Activated CD4-positive, alpha-beta T cell treated with anti-CD3 and anti-CD28 coated beads for 36 hours (primary cell): ENCODE measurements at regions not wholly inside any gene's neighbourhood (a gene's known extent, or its start where the extent isn't known, plus 50 kb on each side); places are given as distances from the start of the nearest gene placed in this dataset.
A peak's percentile ranks its signal among the peaks of the same experiment; 100 is the strongest.

Source experiments
- ATAC-seq: fragments of 200-7000 bp; cut with Tn5 transposase; one replicate; pipeline ENCODE4 v1.10.0; 2021; ENCODE audit warnings: mild to moderate bottlenecking, moderate library complexity
- CTCF ChIA-PET: fragments of 350-600 bp; sonication (Branson Sonifier 250); formaldehyde crosslinking; loops from one replicate; lab custom pipeline; 2021; ENCODE audit warnings: antibody characterized with exemption; lab: Charles Lee
- POLR2A ChIA-PET: fragments of 350-600 bp; sonication (Branson Sonifier 250); formaldehyde crosslinking; loops from one replicate; lab custom pipeline; 2021; ENCODE audit warnings: antibody characterized with exemption, inconsistent platforms; lab: Charles Lee
- DNase-seq: peaks from one replicate; pipeline ENCODE4 v3.0.0-alpha.2; 2020
- H3K27ac Mint-ChIP-seq: one replicate; pipeline ENCODE4 v1.8.0; 2021; ENCODE audit warnings: mixed read lengths
- H3K27me3 Mint-ChIP-seq: one replicate; pipeline ENCODE4 v1.8.0; 2021; ENCODE audit warnings: mixed read lengths
- H3K36me3 Mint-ChIP-seq: one replicate; pipeline ENCODE4 v1.8.0; 2021; ENCODE audit warnings: low read depth, mixed read lengths
- H3K4me1 Mint-ChIP-seq: one replicate; pipeline ENCODE4 v1.8.0; 2021; ENCODE audit warnings: mixed read lengths
- H3K4me3 Mint-ChIP-seq: one replicate; pipeline ENCODE4 v1.8.0; 2021; ENCODE audit warnings: mild to moderate bottlenecking, moderate library complexity, mixed read lengths
- H3K9me3 Mint-ChIP-seq: one replicate; pipeline ENCODE4 v1.8.0; 2021; ENCODE audit warnings: low read depth, mixed read lengths
- intact Hi-C, 2 experiments: fragments of 100-400 bp; cut with DNase I in 1 of 2; cut with micrococcal nuclease in 1 of 2; formaldehyde crosslinking; loops; one replicate each; pipeline versions ENCODE4 v1.14.2 to v1.15.1; 2022 to 2024; cut with DNase I, micrococcal nuclease

DNA sequence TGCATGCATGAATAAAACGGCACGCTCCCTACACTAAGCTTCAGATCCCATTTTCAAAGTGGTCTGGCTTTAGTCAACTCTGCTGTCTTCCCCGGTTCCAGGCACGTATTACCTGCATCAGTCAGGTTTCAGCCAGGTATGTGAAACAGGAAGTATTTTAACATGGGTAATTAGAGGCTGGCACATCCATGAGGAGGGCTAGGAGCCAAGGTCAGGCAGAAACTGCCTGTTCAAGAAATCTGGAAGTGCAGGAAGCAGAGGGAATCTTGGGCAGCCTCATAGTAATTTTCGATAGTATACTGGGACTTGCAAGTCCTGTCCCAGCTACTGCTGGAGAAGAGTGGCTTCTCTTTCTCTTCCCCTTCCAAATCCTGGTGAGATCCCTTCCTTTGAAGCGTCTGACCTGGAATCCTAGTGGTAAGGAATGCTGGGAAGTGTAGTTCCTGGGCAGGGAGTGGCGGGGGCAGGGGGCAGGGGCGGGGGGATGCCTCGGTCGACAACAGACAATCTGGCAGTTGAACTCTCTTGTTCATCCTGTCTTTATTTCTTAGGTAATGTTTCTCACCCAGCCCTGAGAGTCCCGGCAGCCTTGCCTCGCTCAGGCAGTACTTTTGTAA lies 403.1 kb downstream of the TLE4 start:
- H3K36me3 Mint-ChIP-seq = no peaks in the 10 kb centered on the region
- DNase-seq = no peak
- H3K9me3 Mint-ChIP-seq = no peaks in the 10 kb centered on the region
- ChIA-PET POLR2A (no interaction called here), CTCF (no interaction called here)
- peaks cover 2% of the 10 kb centered on the region for H3K4me1 Mint-ChIP-seq
- H3K4me3 Mint-ChIP-seq = no peak overlapping the region
- intact Hi-C loops = no loop called here
- H3K27me3 Mint-ChIP-seq = peaks cover 9% of the 10 kb centered on the region
- no peak for ATAC-seq
- H3K27ac Mint-ChIP-seq = no peak overlapping the region

DNA sequence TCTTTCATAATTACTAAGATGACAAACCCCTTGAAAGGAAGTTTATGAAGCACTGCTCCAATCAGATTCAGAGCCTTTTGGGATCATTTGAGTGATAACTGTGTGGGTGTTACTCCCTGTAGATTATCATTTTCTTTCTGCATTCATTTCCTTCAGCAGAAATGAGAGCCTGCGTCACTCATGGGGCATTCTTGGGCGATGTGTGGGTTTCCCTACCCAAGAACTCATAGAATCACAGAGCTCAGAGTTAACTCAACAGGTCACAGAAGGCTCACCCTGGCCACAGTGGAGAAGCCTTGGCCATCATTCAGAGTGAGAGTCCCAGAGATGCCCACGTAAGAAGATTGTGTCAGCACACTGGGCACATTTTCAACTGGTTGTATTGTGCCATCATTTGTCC lies 401.9 kb downstream of the TLE4 start:
- ATAC-seq (peak; percentile 39), DNase-seq (no peak)
- intact Hi-C loops = no loop called here
- Mint-ChIP-seq H3K4me3 (no peak overlapping the region), H3K9me3 (no peaks in the 10 kb centered on the region), H3K27me3 (peaks cover 11% of the 10 kb centered on the region), H3K4me1 (peaks cover 2% of the 10 kb centered on the region), H3K36me3 (no peaks in the 10 kb centered on the region), H3K27ac (no peak overlapping the region)
- ChIA-PET CTCF (interaction anchor here (0.7 kb wide), 1 partner anchor 350 kb away, joined by 3 read pairs; no protein-coding TSS in a partner anchor), POLR2A (no interaction called here)

DNA sequence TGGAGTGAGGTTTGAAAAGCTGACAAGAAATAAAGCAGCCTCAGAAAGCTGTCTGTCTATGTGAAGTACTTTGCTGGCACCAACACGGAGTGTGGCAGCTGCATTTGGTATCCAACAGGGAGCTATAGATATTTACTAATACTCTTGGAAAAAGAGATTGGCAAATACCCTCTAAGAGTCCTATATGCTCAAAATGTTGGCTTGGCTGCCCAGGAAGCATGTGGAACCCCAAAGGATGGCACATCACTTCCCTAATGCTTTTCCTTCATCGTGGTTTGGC lies 398.3 kb downstream of the TLE4 start:
- CTCF ChIA-PET = no interaction called here
- intact Hi-C loops = no loop called here

DNA sequence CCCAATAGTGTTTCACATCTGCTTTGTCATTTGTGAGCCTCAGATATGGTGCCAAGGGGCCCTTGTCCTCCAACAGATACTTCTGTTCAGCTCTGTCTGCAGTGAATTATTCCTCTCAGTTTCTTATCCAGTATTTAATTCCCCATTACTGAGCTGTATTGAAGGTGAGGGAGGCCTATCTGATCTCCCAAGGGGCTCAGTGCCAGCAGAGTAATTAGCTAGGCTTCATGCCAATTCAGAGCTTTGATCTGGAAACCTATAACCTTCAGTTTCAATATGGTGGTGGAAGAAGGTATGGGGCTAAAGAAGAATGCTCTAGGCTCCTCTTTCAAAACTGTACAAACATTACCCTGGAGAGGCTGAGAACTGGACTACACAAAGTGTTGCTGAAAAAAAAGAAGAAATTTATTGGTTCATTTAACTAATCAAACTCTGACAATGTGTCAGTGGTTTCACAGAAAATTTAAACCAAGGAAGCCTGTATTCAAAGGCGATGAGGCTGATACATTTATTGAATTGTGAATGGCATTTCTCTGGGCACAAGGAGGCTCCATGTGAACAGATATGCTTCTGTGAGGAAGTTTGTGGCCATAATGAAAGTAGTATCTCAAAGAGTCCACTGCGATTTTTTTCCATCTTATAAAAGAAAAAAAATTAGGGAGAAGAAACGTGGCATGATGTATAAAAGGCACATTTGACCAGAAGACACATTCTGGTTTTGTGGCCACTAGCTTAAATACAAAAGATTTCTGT lies 397.8 kb downstream of the TLE4 start:
- no peak overlapping the region for H3K4me3 Mint-ChIP-seq
- H3K27ac Mint-ChIP-seq = no peak overlapping the region

More for the DNA sequence above, 398.3 kb downstream of the TLE4 start:
- H3K4me1 Mint-ChIP-seq = peaks cover 2% of the 10 kb centered on the region
- H3K4me3 Mint-ChIP-seq = no peak overlapping the region
- no peak overlapping the region for H3K27ac Mint-ChIP-seq
- DNase-seq (no peak), ATAC-seq (no peak)
- no peaks in the 10 kb centered on the region for H3K36me3 Mint-ChIP-seq
- no peaks in the 10 kb centered on the region for H3K9me3 Mint-ChIP-seq
- POLR2A ChIA-PET = no interaction called here
- H3K27me3 Mint-ChIP-seq = peaks cover 15% of the 10 kb centered on the region

DNA sequence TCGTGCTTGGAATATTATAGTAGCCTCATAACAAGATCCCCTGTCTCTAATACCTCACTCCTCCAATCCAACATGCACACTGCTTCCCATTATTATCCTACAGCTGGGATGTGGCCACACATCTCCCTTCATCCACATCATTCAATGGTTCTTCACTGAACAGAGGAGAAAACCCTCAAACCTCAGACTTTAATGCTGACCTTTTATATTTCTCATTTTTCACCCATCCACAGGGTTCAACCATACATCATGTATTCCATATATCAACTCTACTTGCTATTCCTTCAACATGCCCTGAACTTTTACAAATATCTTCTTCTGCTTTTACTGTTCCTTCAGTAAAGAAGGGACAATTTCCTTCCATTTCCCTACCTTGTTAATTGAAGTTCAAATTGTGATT lies 396.8 kb downstream of the TLE4 start:
- no peaks in the 10 kb centered on the region for H3K36me3 Mint-ChIP-seq
- no peak overlapping the region for H3K27ac Mint-ChIP-seq
- CTCF ChIA-PET = no interaction called here
- DNase-seq (no peak), ATAC-seq (no peak)
- POLR2A ChIA-PET = no interaction called here
- no peak overlapping the region for H3K4me3 Mint-ChIP-seq
- intact Hi-C loops = no loop called here
- H3K9me3 Mint-ChIP-seq = no peaks in the 10 kb centered on the region
- peaks cover 2% of the 10 kb centered on the region for H3K4me1 Mint-ChIP-seq
- peaks cover 19% of the 10 kb centered on the region for H3K27me3 Mint-ChIP-seq

More for the DNA sequence above, 397.8 kb downstream of the TLE4 start:
- intact Hi-C loops = no loop called here
- DNase-seq = no peak
- ATAC-seq = no peak
- Mint-ChIP-seq H3K27me3 (peaks cover 16% of the 10 kb centered on the region), H3K36me3 (no peaks in the 10 kb centered on the region), H3K4me1 (peaks cover 2% of the 10 kb centered on the region), H3K9me3 (no peaks in the 10 kb centered on the region)
- CTCF ChIA-PET = interaction anchor here (0.6 kb wide), 1 partner anchor 62 kb away, joined by 3 read pairs; no protein-coding TSS in a partner anchor
- POLR2A ChIA-PET = no interaction called here

DNA sequence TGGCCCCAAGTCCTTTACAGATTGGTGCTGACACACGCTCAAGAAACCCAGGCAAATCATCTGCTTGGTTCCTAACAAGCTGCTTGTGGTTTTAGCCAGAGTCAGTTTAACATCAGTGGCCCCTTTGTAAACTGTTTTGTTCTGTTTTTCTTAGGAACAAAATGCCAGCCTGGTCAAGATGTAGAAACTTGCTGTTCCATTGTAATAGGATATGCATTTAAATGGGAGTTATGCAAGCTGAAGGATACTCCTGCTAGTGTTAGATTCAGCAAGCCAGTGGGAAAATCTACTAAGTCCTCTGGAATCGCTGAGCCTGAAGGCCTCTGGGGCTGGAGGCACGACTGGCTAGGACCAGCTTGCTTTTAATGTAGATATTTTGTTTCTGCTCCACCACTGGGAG lies 391.1 kb downstream of the TLE4 start:
- CTCF ChIA-PET = no interaction called here
- H3K4me1 Mint-ChIP-seq = no peaks in the 10 kb centered on the region
- intact Hi-C loops = no loop called here
- peaks cover 8% of the 10 kb centered on the region for H3K27me3 Mint-ChIP-seq
- DNase-seq (no peak), ATAC-seq (no peak)
- H3K9me3 Mint-ChIP-seq = no peaks in the 10 kb centered on the region
- POLR2A ChIA-PET = no interaction called here
- no peak overlapping the region for H3K4me3 Mint-ChIP-seq
- no peaks in the 10 kb centered on the region for H3K36me3 Mint-ChIP-seq
- no peak overlapping the region for H3K27ac Mint-ChIP-seq

DNA sequence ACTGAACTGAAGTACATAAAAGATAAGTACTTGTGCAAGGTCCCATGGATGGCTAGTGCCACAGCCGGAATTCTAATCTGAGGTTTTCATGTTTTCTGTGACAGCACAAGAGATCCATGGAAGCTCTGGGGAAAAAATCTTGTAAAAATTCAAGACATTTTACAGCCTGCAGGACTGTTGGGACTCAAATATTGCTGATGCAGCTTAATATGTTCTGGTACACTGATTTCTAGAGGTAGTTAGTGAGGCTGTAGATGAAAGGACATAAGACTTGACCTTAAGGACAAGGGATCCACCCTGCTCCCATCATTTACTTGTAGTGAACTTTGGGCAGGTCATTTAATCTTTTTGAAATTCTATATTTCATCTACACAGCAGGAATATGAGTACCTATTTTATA lies 390.4 kb downstream of the TLE4 start:
- Mint-ChIP-seq H3K27ac (no peak overlapping the region), H3K27me3 (peaks cover 8% of the 10 kb centered on the region), H3K4me3 (no peak overlapping the region), H3K9me3 (no peaks in the 10 kb centered on the region), H3K36me3 (no peaks in the 10 kb centered on the region), H3K4me1 (no peaks in the 10 kb centered on the region)
- POLR2A ChIA-PET = no interaction called here
- no peak for DNase-seq
- ATAC-seq = no peak
- CTCF ChIA-PET = no interaction called here
- intact Hi-C loops = no loop called here

DNA sequence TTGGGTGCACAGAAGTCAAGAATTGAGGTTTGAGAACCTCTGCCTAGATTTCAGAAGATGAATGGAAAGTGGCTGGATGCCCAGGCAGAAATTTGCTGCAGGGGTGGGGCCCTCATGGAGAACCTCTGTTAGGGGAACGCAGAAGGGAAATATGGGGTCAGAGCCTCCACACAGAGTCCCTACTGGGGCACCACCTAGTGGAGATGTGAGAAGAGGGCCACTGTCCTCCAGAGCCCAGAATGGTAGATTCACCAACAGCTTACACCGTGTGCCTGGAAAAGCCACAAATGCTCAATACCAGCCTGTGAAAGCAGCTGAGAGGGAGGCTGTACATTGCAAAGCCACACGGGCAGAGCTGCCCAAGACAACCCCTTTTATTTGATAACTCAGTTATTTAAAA lies 383.5 kb downstream of the TLE4 start:
- H3K27ac Mint-ChIP-seq = no peak overlapping the region
- H3K9me3 Mint-ChIP-seq = peaks cover 5% of the 10 kb centered on the region
- CTCF ChIA-PET = no interaction called here
- H3K4me1 Mint-ChIP-seq = no peaks in the 10 kb centered on the region
- POLR2A ChIA-PET = no interaction called here
- H3K4me3 Mint-ChIP-seq = no peak overlapping the region
- DNase-seq = peak; percentile 38
- no peaks in the 10 kb centered on the region for H3K36me3 Mint-ChIP-seq
- H3K27me3 Mint-ChIP-seq = no peaks in the 10 kb centered on the region
- intact Hi-C loops = loop anchor here in 1 of 2 experiments (10.0 kb wide), 2 partner anchors 820 to 1130 kb away; no protein-coding TSS in a partner anchor
- ATAC-seq = no peak

DNA sequence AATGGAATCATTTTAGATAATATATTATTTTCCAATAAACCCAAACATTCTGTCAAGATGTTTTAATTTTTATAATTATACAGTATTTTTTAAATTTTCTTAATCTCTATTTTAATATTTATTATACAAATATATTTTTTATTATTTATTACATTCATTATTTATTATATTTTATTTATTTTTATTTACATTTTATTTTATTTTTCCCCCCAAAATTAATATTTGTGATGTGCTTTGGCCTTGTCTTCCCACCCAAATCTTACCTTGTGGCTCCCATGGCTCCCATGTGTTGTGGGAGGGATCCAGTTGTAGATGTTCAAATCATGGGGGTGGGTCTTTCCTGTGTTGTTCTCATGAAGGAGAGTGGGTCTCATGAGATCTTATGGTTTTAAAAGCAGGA lies 382.1 kb downstream of the TLE4 start:
- intact Hi-C loops = loop anchor here in 1 of 2 experiments (5.0 to 10.0 kb wide), 3 partner anchors 482 to 1129 kb away; no protein-coding TSS in a partner anchor
- no peak for DNase-seq
- no peak overlapping the region for H3K4me3 Mint-ChIP-seq
- no peaks in the 10 kb centered on the region for H3K27me3 Mint-ChIP-seq
- H3K36me3 Mint-ChIP-seq = no peaks in the 10 kb centered on the region
- ChIA-PET POLR2A (no interaction called here), CTCF (no interaction called here)
- no peak for ATAC-seq
- H3K9me3 Mint-ChIP-seq = peaks cover 5% of the 10 kb centered on the region
- no peaks in the 10 kb centered on the region for H3K4me1 Mint-ChIP-seq
- H3K27ac Mint-ChIP-seq = no peak overlapping the region

DNA sequence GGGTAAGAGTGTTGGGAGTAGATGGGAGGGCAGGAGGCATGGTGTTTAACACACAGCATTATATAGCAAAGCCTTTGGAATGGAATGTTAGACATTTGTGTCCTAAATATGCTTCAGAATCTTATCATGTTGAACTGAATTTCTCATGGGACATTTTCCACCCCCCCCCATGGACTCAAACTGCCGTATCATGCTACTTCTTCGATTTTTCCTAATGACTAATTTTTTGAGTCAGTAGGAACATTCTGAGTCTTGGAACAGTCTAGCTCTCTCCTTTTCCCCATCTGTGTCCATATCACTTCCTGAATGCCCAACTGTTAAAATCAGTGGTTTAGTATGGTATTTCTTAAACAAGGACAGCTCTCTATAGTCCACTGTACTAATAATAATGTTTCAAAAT lies 380.6 kb downstream of the TLE4 start:
- POLR2A ChIA-PET = no interaction called here
- CTCF ChIA-PET = no interaction called here

DNA sequence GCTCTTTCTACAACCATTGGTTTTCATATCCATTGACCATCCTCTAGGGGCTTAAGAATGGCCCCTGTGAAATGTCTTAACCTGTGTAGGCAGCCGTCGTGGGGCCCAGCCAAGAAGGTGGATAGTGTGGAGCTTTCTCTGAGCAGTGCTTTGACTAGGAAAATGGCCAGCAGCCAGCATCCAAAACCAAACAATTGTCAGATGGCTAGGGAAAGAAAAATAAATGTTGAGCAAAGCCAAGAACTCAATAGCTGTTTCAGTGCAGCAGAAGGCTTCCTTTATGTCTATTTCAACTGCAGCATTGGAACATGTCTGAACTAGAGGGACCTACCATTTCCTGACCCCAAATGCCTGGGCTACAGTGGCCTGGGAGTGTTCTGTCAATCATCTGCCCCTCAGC lies 374.9 kb downstream of the TLE4 start:
- Mint-ChIP-seq H3K27ac (no peak overlapping the region), H3K27me3 (no peaks in the 10 kb centered on the region), H3K36me3 (no peaks in the 10 kb centered on the region), H3K4me3 (no peak overlapping the region), H3K9me3 (no peaks in the 10 kb centered on the region), H3K4me1 (no peaks in the 10 kb centered on the region)
- ChIA-PET POLR2A (no interaction called here), CTCF (interaction anchor here (0.6 kb wide), 1 partner anchor 435 kb away, joined by 3 read pairs; no protein-coding TSS in a partner anchor)
- intact Hi-C loops = no loop called here
- DNase-seq = no peak
- ATAC-seq = no peak

More for the DNA sequence above, 380.6 kb downstream of the TLE4 start:
- intact Hi-C loops = loop anchor here in 1 of 2 experiments (5.0 to 10.0 kb wide), 3 partner anchors 480 to 1128 kb away; no protein-coding TSS in a partner anchor
- H3K9me3 Mint-ChIP-seq = peaks cover 5% of the 10 kb centered on the region
- H3K27me3 Mint-ChIP-seq = no peaks in the 10 kb centered on the region
- no peak for DNase-seq
- no peak overlapping the region for H3K27ac Mint-ChIP-seq
- no peak overlapping the region for H3K4me3 Mint-ChIP-seq
- no peaks in the 10 kb centered on the region for H3K4me1 Mint-ChIP-seq
- no peaks in the 10 kb centered on the region for H3K36me3 Mint-ChIP-seq
- no peak for ATAC-seq

DNA sequence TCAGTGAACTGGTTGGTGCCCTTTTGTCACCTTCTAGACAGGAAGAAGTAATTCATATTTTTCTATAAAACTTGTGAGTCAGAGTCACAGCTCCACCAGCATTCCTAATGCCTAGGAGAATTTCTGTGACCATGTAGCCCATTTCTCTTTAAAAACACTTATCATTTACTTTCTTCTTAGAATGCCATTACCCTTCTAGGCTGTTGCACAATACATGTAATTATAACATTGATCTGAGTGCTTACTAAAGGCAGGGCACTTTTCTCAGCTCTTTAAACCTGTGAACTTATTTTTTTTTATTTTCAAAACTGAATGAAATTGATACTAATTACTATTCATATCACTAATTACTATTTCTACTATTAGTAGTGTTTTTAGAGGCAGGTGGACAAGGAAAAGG lies 373.7 kb downstream of the TLE4 start:
- intact Hi-C loops = no loop called here
- ATAC-seq = no peak
- H3K36me3 Mint-ChIP-seq = no peaks in the 10 kb centered on the region
- POLR2A ChIA-PET = no interaction called here
- H3K4me3 Mint-ChIP-seq = no peak overlapping the region
- DNase-seq = no peak
- no peaks in the 10 kb centered on the region for H3K27me3 Mint-ChIP-seq
- CTCF ChIA-PET = no interaction called here
- H3K9me3 Mint-ChIP-seq = no peaks in the 10 kb centered on the region
- no peaks in the 10 kb centered on the region for H3K4me1 Mint-ChIP-seq
- H3K27ac Mint-ChIP-seq = no peak overlapping the region
